GM12875 (cell line): ENCODE measurements at regions not wholly inside any gene's neighbourhood (a gene's known extent, or its start where the extent isn't known, plus 50 kb on each side); places are given as distances from the start of the nearest gene placed in this dataset.
"Not testable (repeated sequence)": the region's sequence is repeated elsewhere in the genome, so short reads cannot be mapped to it uniquely, and the experiment has no call there.

ENCODE experiments used
- H3K4me3 ChIP-seq: one replicate; pipeline ENCODE4 v1.5.1; 2011; ENCODE audit warnings: low read depth, low read length, control low read depth
- CTCF ChIP-seq: IDR thresholded peaks from 2 replicates; pipeline ENCODE4 v1.5.1; 2011; ENCODE audit warnings: low read depth, mild to moderate bottlenecking, control low read depth, inconsistent platforms, low read length, moderate library complexity, borderline replicate concordance; ENCODE audit not compliant: insufficient read depth

DNA sequence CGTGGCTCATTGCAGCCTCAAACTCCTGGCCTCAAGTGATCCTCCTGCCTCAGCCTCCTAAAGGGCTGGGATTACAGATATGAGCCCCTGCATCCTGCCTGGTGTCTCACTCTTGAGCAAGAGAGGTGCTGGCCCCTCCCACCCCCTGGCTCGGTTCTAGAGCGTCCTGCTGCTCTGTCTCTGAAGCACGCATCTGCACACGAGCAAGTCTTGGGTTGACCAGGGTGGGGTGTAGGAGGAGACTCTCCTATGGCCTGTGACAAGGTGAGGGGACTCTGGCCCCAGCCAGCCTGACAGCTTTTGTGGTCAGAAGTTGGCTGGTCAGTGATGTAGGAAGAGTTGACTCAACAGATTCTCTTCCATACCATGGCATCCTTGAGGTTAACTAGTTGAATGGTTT is 110.7 kb upstream of the CARD11 start:
- no peak for TF ChIP-seq CTCF
- no peak overlapping the region for H3K4me3 ChIP-seq

DNA sequence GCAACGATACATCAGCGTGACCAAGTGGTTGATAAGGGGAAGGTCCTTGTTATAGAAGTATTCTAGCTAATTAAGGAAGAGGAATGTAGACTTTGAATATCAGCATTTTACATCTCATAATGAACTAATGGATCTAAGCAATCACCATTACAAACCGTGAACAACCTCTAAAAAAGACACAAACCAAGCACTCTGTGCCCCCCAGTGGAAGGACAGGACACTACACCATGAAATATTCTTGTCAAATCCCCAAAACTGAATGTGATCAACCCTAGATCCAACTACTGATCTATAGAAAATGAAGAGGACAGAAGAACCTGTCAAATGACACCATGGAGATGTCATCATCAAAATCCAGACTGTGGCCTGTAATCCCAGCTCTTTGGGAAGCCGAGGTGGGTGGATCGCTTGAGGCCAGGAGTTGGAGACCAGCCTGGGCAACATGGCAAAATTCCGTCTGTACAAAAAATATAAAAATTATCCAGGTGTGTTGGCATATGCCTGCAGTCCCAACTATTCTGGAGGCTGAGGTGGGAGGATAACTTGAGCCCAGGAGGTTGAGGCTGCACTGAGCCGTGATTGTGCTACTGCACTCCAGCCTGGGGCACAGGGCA is 111.3 kb upstream of the CARD11 start:
- TF ChIP-seq CTCF, result peak; percentile 66; the same call in 1 of the 2 replicates

DNA sequence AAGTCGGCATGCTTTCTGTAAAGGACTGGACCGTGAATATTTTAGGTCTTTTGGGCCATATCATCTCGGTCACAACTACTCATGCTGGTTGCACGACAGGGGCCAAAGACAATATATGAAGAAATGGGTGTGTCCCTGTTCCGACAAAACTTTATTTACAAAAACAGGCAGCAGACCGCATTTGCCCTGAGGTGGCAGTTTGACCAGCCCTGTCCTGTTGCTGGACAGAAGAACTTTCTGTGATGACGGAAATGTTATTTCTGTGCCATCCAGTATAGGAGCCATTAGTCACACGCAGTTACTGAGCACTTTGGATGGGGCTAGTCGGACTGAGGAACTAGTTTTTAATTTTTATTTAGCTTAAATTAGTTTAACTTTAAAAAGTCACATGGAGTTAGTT is 112.8 kb upstream of the CARD11 start:
- H3K4me3 ChIP-seq, result no peak overlapping the region
- TF ChIP-seq CTCF, result no peak

More for the DNA sequence above, 111.3 kb upstream of the CARD11 start:
- no peak overlapping the region for H3K4me3 ChIP-seq

- no peak for TF ChIP-seq CTCF
- no peak overlapping the region for H3K4me3 ChIP-seq
These were observed 114.1 kb upstream of the CARD11 start for GRCh38 chr7:3157566-3158287.

DNA sequence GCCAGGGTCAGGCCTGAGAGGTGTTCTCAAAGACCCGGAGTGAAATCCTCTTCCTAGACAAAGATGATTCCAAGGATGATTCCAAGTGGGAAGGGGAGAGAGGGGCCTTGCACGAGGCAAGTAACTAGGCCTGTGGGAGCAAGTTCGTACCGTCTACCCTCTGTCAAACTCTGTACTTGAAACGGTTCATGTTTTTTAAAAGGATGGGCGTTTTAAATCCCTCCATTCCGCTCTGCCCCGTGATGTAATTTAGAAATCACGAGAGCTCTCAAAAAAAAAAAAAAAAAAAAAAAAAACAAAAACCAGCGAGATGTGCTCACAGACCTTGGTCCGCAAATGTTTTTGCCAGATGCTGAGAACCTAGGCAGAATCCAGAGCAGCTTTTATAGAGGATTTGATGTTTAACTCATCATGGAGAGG is 114.7 kb upstream of the CARD11 start:
- H3K4me3 ChIP-seq, result no peak overlapping the region
- TF ChIP-seq CTCF, result no peak

DNA sequence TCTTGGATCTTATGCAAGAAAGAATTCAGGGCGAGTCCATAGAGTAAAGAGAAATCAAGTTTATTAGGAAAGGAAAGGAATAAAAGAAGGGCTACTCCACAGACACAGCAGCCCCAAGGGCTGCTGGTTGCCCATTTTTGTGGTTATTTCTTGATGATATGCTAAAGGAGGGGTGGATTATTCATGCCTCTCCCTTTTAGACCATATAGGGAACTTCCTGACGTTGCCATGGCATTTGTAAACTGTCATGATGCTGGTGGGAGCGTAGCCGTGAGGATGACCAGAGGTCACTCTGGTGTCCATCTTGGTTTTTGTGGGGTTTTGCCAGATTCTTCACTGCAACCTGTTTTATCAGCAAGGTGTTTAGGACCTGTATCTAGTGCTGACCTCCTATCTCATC is 115.4 kb upstream of the CARD11 start:
- no peak overlapping the region for H3K4me3 ChIP-seq
- TF ChIP-seq CTCF, result no peak

GRCh38 chr7:3159445-3159844 is 115.8 kb upstream of the CARD11 start:
- TF ChIP-seq CTCF, result no peak
- H3K4me3 ChIP-seq, result no peak overlapping the region

- H3K4me3 ChIP-seq, result not testable (repeated sequence)
These were observed 116.3 kb upstream of the CARD11 start for GRCh38 chr7:3159926-3160325.
